HG02759 (cell line): ENCODE measurements at regions not wholly inside any gene's neighbourhood (a gene's known extent, or its start where the extent isn't known, plus 50 kb on each side); places are given as distances from the start of the nearest gene placed in this dataset.
"Not testable (repeated sequence)": the region's sequence is repeated elsewhere in the genome, so short reads cannot be mapped to it uniquely, and the experiment has no call there.

Experiments used
- ATAC-seq: cut with Tn5 transposase; IDR thresholded peaks from one replicate; pipeline ENCODE4 v1.9.1; 2021; ENCODE audit warnings: mild to moderate bottlenecking, moderate library complexity; ENCODE audit not compliant: unreplicated experiment

DNA sequence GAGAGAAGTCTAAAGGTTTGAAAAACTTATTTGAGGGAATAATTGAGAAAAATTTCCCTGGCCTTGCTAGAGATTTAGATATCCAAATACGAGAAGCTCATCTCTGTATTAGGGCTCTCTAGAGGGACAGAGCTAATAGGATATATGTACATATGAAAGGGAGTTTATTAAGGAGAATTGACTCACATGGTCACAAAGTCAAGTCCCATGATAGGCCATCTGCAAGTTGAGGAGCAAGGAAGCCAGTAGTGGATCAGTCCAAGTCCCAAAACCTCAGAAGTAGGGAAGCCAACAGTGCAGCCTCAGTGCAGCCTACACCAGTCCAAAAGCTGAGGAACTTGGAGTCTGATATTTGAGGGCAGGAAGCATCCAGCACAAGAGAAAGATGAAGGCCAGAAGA lies 126.7 kb downstream of the PJA2 start:
- ATAC-seq = not testable (repeated sequence)

DNA sequence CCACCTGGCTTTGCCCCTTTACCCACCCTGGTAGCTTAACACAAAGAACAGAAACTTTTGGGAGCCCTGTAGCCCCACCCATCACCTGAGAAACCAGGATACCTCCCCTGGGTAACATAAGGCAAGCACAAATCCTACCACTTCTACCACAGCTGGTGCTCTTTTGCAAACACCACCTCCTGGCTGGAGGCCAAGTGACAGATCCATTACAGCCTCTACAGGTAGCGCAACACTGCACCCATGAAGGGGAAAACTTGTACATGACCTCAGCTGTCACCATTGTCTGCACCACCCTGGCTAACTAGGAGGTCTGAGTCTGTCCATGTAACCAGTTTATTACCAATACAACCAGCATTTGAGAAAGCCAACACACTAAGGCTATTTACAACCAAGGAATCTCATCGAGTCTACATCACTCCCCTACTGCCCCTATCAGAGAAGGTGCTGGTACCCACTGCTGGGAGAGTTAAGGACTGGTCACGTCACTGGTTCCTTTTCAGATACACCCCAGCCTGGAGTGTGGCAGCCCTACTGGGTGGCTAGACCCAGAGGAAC lies 128.6 kb downstream of the PJA2 start:
- ATAC-seq = no peak

GRCh38 chr5:109278141-109278540 lies 131.6 kb downstream of the PJA2 start:
- no peak for ATAC-seq

DNA sequence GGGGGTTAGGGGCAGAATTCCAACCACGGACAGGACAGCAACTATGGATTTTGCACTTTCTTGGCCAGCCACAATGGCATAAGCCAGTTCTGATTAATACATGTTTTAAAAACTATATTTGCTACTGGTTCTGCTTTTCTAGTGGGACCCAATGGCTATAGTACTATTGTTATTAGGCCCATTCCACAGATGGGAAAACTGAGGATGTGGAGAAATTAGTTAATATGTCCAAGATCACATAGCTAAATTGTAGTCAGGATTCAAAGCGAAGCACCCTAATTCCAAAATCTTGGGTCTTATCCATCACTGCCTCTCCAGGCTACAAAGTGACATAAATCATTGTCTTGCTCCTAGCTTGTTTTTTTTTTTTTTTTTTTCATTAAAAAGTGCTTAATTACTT lies 133.9 kb downstream of the PJA2 start:
- no peak for ATAC-seq

- ATAC-seq = no peak
Measured at GRCh38 chr5:109273594-109273993, 136.2 kb downstream of the PJA2 start.

GRCh38 chr5:109267283-109267682 lies 142.5 kb downstream of the PJA2 start:
- ATAC-seq = no peak

DNA sequence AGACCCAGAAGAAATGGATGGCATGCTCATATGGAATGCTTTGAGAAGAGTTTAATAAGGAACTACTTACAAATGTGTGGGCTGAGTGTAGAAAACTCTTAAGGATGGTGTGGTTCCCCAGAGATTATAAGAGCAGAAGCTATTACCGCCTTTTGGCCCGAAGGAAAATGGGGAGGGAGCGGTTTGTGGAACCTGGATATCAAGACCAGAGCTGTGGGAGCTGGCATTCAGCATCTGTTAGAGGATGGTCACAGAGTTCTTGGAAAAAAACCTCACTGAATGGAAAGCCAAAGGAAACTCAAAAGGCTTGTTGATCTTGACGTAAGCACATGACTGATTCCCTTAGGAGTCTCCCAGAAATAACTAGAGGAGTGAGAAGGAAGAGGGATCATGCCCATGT lies 151.0 kb downstream of the PJA2 start:
- no peak for ATAC-seq

DNA sequence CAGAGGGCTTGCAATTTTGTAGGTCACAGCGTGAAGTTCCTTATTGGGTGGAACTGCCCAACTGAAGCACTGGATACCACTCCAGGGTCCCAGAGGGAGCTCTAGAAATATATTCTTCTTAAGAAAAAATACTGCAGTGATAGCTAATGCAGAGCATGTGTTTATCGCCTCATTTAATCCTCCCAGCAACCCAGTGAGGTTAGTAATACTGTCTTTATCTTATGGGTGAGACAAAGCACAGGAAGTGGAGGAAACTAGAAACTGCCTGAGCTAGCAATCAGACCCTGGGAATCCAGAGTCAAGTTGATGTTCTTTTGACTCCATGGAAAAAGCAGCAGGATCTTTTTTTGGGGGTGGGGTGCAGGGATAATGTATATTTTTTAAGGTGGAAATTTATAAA lies 153.3 kb downstream of the PJA2 start:
- no peak for ATAC-seq

GRCh38 chr5:109254511-109254910 lies 155.3 kb downstream of the PJA2 start:
- no peak for ATAC-seq

DNA sequence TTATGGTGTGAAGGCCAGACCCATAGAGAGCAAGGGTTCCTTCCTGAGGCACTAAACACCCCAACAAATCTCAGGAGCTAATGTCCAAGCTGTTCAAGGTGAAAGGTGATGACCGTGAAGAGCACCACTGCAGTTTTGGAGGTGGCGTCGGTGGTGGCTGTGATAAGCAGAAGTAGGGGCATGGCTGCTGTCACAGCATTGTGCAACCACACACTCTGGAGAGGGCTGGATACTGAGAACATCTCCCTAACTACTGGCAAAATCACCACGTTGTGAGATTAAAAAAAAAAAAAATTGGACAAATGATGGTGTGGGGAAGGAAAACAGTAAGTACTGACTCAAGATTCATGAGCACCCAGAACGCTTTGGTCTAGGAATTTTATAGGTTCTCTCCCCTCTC lies 156.5 kb downstream of the PJA2 start:
- no peak for ATAC-seq

GRCh38 chr5:109252731-109253130 lies 157.0 kb downstream of the PJA2 start:
- ATAC-seq = no peak

DNA sequence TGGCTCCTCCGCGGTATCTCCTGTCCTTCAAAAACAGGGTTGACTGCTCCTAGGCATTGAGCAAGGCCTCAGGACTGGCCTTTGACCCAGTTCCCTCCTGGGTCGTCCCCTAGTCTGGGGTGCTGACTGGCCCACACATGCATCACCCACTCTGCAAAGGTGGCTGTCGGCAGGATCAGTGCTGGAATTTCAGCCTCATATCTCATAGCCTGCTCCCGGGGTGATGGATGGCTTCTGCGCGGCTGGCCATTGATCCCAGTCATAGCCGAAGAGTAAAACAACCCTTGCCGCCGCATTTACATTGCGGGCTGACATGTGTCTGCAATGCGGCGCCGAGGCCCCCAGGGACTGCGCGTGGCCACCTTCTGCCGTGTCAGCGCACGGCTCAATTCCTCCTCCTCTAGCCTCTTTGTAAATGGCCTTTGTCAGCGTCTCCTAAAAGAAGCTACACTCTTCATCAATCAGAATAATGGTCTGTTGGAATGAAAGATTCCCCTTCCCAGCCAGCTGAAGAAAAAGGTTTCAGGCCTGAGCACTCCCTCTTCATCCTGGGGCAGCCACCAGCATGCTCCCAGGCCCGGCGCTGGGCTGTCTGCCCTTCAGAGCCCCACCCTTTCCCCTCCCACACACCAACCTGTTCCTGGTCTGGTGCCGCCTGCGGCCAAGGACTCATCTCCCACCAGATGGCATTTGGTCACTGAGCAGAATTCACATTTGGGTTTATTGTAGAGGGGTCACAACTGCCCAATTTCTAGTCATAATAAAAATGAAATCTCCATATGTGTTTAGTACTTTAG lies 159.0 kb downstream of the PJA2 start:
- no peak for ATAC-seq

- no peak for ATAC-seq
Measured at GRCh38 chr5:109250080-109250479, 159.7 kb downstream of the PJA2 start.

GRCh38 chr5:109249126-109249525 lies 160.6 kb downstream of the PJA2 start:
- ATAC-seq = no peak

DNA sequence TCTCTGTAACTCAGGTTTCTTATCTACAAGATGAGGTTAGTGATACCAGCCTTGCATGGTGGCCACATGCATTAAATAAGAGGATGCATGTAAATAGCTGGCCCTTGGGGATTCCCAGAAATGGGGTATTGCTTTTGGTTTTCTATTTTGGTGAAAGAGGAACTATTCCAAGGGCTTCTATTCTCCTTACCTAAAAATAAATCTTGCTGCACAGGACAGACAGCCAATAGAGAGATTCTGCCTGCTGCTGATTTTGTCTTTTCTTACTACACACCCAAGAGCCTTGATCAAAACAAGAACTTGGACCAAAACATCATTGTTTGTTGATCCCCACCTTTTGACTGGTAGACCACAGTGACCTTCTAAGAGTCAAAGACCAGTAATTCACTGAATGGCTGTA lies 161.8 kb downstream of the PJA2 start:
- peak; percentile 70 for ATAC-seq

DNA sequence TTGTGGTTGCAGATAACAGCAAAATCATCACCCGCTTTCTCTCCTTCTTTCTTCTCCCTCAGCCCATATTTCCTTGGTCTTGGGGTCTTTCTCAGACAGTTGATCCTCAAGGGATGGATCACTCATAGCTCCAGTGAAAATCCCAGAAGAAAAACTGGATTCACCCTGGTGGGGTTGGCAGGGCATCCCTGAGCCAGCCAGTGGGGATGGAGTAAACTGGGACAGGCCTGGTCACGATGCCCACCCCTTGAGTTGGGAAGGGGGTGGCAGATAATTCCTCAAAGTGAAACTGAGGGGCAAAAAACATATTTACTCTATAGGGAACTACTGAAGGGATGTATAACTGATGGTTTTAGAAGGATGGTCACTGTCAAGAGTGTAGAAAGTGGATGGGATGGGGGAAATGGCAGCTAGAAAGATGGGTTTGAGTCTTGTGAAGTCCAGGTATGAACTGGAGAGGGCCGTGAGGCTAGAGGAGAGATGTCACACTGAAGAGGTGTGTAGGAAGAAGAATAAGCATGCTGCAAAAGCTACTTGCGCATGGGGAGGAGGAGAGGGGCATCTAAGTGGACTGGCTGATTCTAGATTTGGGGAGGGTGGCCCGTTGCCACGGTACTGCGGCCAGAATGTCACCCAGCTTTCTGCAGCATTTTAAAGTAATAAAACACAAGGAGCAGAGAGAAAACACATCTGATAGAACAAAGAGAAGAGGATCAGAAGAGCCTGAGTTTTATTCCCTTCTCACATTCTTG lies 162.8 kb downstream of the PJA2 start:
- ATAC-seq = no peak
